Activated CD4-positive, alpha-beta T cell treated with anti-CD3 and anti-CD28 coated beads, Interleukin-2, amount 10 ng/mL, durations not matched to agents 7 days and 5 days (primary cell): ENCODE measurements at regions not wholly inside any gene's neighbourhood (a gene's known extent, or its start where the extent isn't known, plus 50 kb on each side); places are given as distances from the start of the nearest gene placed in this dataset.

Experiments
- CTCF ChIA-PET: fragments of 350-600 bp; sonication (Branson Sonifier 250); formaldehyde crosslinking; loops from one replicate; lab custom pipeline; 2021; ENCODE audit warnings: antibody characterized with exemption; lab: Charles Lee
- POLR2A ChIA-PET: fragments of 350-600 bp; sonication (Branson Sonifier 250); formaldehyde crosslinking; loops from one replicate; lab custom pipeline; 2021; ENCODE audit warnings: antibody characterized with exemption; lab: Charles Lee
- DNase-seq: peaks from one replicate; pipeline ENCODE4 v3.0.0-alpha.2; 2020
- H3K27ac Mint-ChIP-seq: one replicate; pipeline ENCODE4 v1.8.0; 2021; ENCODE audit warnings: mild to moderate bottlenecking, moderate library complexity, mixed read lengths
- H3K27me3 Mint-ChIP-seq: one replicate; pipeline ENCODE4 v1.8.0; 2021; ENCODE audit warnings: mixed read lengths
- H3K36me3 Mint-ChIP-seq: one replicate; pipeline ENCODE4 v1.8.0; 2021; ENCODE audit warnings: low read depth, mixed read lengths
- H3K4me1 Mint-ChIP-seq: one replicate; pipeline ENCODE4 v1.8.0; 2021; ENCODE audit warnings: mixed read lengths
- H3K4me3 Mint-ChIP-seq: one replicate; pipeline ENCODE4 v1.8.0; 2021; ENCODE audit warnings: mild to moderate bottlenecking, moderate library complexity, mixed read lengths
- H3K9me3 Mint-ChIP-seq: one replicate; pipeline ENCODE4 v1.8.0; 2021; ENCODE audit warnings: mixed read lengths

GRCh38 chr6:159118924-159119323, 50.3 kb upstream of the FNDC1 start:
- ChIA-PET CTCF (interaction anchor here (0.6 to 2.7 kb wide), 7 partner anchors 9 to 549 kb away, joined by 3 to 16 read pairs (median 5); no protein-coding TSS in a partner anchor), POLR2A (no interaction called here)
- Mint-ChIP-seq H3K4me3 (no peak overlapping the region), H3K27ac (no peak overlapping the region), H3K27me3 (peaks cover 9% of the 10 kb centered on the region), H3K9me3 (no peaks in the 10 kb centered on the region), H3K4me1 (peaks cover 8% of the 10 kb centered on the region), H3K36me3 (no peaks in the 10 kb centered on the region)
- no peak for DNase-seq

GRCh38 chr6:159117563-159117962, 51.6 kb upstream of the FNDC1 start:
- no peak for DNase-seq
- ChIA-PET CTCF (interaction anchor here (2.7 kb wide), 1 partner anchor 7 kb away, joined by 16 read pairs; no protein-coding TSS in a partner anchor), POLR2A (no interaction called here)
- Mint-ChIP-seq H3K36me3 (no peaks in the 10 kb centered on the region), H3K9me3 (no peaks in the 10 kb centered on the region), H3K4me3 (no peak overlapping the region), H3K27me3 (peaks cover 4% of the 10 kb centered on the region), H3K27ac (no peak overlapping the region), H3K4me1 (peaks cover 11% of the 10 kb centered on the region)

GRCh38 chr6:159117046-159117445, 52.2 kb upstream of the FNDC1 start:
- ChIA-PET CTCF (interaction anchor here (1.6 kb wide), 1 partner anchor 100 kb away, joined by 3 read pairs; no protein-coding TSS in a partner anchor), POLR2A (no interaction called here)
- Mint-ChIP-seq H3K4me3 (no peak overlapping the region), H3K27ac (no peak overlapping the region), H3K4me1 (peaks cover 11% of the 10 kb centered on the region), H3K36me3 (no peaks in the 10 kb centered on the region), H3K9me3 (no peaks in the 10 kb centered on the region), H3K27me3 (peaks cover 2% of the 10 kb centered on the region)
- no peak for DNase-seq

GRCh38 chr6:159116343-159116742, 52.9 kb upstream of the FNDC1 start:
- no peak for DNase-seq
- Mint-ChIP-seq H3K36me3 (no peaks in the 10 kb centered on the region), H3K27ac (no peak overlapping the region), H3K9me3 (no peaks in the 10 kb centered on the region), H3K4me1 (peaks cover 11% of the 10 kb centered on the region), H3K27me3 (peaks cover under 1% of the 10 kb centered on the region), H3K4me3 (no peak overlapping the region)
- ChIA-PET CTCF (interaction anchor here (1.6 to 1.7 kb wide), 2 partner anchors 11 to 99 kb away, joined by 3 to 8 read pairs; no protein-coding TSS in a partner anchor), POLR2A (no interaction called here)

DNA sequence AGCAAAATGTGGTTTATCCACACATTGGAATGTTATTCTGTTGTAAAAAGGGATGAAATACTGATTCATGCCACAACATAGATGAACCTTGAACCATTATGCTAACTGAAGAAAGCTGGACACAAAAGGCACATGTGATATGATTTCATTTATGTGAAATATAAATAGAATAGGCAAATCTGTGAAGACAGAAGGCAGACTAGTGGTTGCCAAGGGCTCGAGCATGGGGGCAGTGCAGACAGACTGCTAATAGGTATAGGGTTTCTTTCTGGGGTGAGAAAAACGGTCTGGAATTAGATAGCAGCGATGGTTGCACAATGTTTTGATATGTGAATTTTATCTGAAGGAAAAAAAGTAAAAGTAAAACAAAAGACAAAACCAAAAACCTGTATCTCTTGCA, 54.6 kb upstream of the FNDC1 start:
- Mint-ChIP-seq H3K4me1 (peaks cover 25% of the 10 kb centered on the region), H3K27me3 (no peaks in the 10 kb centered on the region), H3K27ac (no peak overlapping the region), H3K9me3 (no peaks in the 10 kb centered on the region), H3K4me3 (no peak overlapping the region), H3K36me3 (no peaks in the 10 kb centered on the region)
- CTCF ChIA-PET = interaction anchor here (0.6 to 1.4 kb wide), 2 partner anchors 16 to 22 kb away, joined by 3 to 4 read pairs; no protein-coding TSS in a partner anchor
- POLR2A ChIA-PET = no interaction called here
- DNase-seq = no peak

DNA sequence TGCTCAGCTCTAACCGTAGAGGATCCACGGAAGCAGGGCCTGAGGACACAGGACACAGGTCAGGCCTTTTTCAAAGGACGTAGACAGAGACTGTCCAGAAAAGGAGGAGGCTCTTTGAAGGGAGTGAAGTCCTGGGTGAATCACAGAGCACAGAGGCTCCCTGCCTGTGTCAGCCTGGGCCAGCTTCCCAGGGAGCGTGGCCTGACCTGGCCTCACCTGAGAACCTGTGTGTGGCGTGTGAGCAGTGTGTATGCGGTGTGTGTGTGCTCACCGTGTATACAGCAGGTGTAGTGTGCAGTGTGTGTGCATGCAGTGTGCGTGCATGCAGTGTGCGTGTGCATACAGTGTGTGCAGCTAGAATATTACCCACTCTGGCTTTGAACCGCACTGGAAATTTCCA, 56.0 kb upstream of the FNDC1 start:
- POLR2A ChIA-PET = no interaction called here
- H3K4me3 Mint-ChIP-seq = no peak overlapping the region
- H3K27ac Mint-ChIP-seq = no peak overlapping the region
- DNase-seq = no peak
- no peaks in the 10 kb centered on the region for H3K36me3 Mint-ChIP-seq
- no peaks in the 10 kb centered on the region for H3K27me3 Mint-ChIP-seq
- CTCF ChIA-PET = interaction anchor here (0.9 to 2.2 kb wide), 2 partner anchors 9 to 21 kb away, joined by 4 to 9 read pairs; no protein-coding TSS in a partner anchor
- H3K4me1 Mint-ChIP-seq = peaks cover 35% of the 10 kb centered on the region
- H3K9me3 Mint-ChIP-seq = no peaks in the 10 kb centered on the region

DNA sequence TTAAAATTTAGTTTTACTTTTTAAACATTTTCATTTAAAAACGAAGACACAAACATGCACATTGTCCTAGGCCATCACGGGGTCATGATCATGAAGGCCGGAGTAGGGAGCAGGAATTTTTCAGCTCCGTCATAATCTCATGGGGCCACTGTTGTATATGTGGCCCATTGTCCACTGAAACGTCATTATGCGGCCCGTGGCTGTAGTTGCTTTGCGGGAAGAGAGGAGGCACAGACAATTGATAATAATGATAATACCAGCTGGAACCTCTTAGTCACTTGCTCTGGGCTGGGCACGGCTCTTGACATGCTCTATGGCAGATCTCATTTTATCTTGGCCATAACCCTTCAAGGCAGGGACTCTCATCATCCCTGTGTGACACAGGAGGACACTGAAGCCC, 56.5 kb upstream of the FNDC1 start:
- ChIA-PET POLR2A (no interaction called here), CTCF (interaction anchor here (0.9 to 2.2 kb wide), 2 partner anchors 9 to 22 kb away, joined by 4 to 9 read pairs; no protein-coding TSS in a partner anchor)
- DNase-seq = no peak
- Mint-ChIP-seq H3K9me3 (no peaks in the 10 kb centered on the region), H3K27me3 (no peaks in the 10 kb centered on the region), H3K4me1 (peaks cover 40% of the 10 kb centered on the region), H3K27ac (no peak overlapping the region), H3K36me3 (no peaks in the 10 kb centered on the region), H3K4me3 (no peak overlapping the region)

- Mint-ChIP-seq H3K9me3 (no peaks in the 10 kb centered on the region), H3K4me1 (peaks cover 55% of the 10 kb centered on the region), H3K27ac (no peak overlapping the region), H3K36me3 (no peaks in the 10 kb centered on the region), H3K27me3 (no peaks in the 10 kb centered on the region), H3K4me3 (no peak overlapping the region)
- ChIA-PET POLR2A (no interaction called here), CTCF (interaction anchor here (0.9 to 9.9 kb wide), 10 partner anchors 8 to 322 kb away, joined by 3 to 130 read pairs (median 8); partner anchors contain the start of gene TAGAP)
- no peak for DNase-seq
These were observed 58.5 kb upstream of the FNDC1 start for GRCh38 chr6:159110748-159111147.

GRCh38 chr6:159110013-159110412, 59.2 kb upstream of the FNDC1 start:
- peak; percentile 53 for DNase-seq
- no peak overlapping the region for H3K4me3 Mint-ChIP-seq

GRCh38 chr6:159109391-159109790, 59.8 kb upstream of the FNDC1 start:
- H3K27me3 Mint-ChIP-seq = no peaks in the 10 kb centered on the region

More at GRCh38 chr6:159110013-159110412, 59.2 kb upstream of the FNDC1 start:
- H3K9me3 Mint-ChIP-seq = no peaks in the 10 kb centered on the region
- ChIA-PET POLR2A (interaction anchor here (0.6 kb wide), 1 partner anchor 103 kb away, joined by 3 read pairs; no protein-coding TSS in a partner anchor), CTCF (interaction anchor here (0.5 to 9.9 kb wide), 23 partner anchors 9 to 382 kb away, joined by 3 to 130 read pairs (median 4); partner anchors contain the start of genes RSPH3 and TAGAP)
- peaks cover 61% of the 10 kb centered on the region for H3K4me1 Mint-ChIP-seq
- H3K27me3 Mint-ChIP-seq = no peaks in the 10 kb centered on the region
- no peaks in the 10 kb centered on the region for H3K36me3 Mint-ChIP-seq
- H3K27ac Mint-ChIP-seq = no peak overlapping the region

DNA sequence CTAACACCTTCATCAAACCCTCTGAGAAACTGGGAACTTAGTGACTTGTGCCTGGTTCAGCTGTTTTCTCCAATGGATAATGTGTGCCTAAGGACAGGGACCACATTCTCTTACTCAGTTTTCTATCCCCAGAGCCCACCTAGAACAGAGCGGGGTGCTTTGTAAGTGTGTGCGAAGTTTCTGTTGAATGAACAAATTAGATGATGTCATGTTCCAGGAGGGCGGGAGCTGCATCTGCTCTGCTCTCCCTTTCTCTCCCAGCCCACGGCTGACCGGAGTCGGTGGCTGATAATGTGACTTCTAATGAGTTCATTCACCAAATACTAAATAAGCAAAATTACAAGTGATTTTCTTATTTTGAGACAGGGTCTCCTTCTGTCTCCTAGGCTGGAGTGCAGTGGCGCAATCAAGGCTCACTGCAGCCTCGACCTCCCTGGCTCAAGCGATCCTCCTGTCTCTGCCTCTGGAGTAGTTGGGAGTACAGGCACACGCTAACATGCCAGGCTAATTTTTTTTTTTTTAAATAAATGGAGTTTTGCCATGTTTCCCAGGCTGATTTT, 60.7 kb upstream of the FNDC1 start:
- Mint-ChIP-seq H3K36me3 (no peaks in the 10 kb centered on the region), H3K4me1 (peaks cover 69% of the 10 kb centered on the region), H3K27ac (peak overlapping the region; percentile 96), H3K4me3 (no peak overlapping the region), H3K27me3 (no peaks in the 10 kb centered on the region), H3K9me3 (no peaks in the 10 kb centered on the region)
- no peak for DNase-seq
- ChIA-PET CTCF (interaction anchor here (0.5 to 9.9 kb wide), 9 partner anchors 19 to 431 kb away, joined by 3 to 130 read pairs (median 4); partner anchors contain the start of gene TAGAP), POLR2A (no interaction called here)

More at GRCh38 chr6:159109391-159109790, 59.8 kb upstream of the FNDC1 start:
- CTCF ChIA-PET = interaction anchor here (0.8 to 9.9 kb wide), 18 partner anchors 10 to 136 kb away, joined by 3 to 130 read pairs (median 6); partner anchors contain the start of genes RSPH3 and TAGAP
- H3K27ac Mint-ChIP-seq = peak overlapping the region; percentile 14
- no peak overlapping the region for H3K4me3 Mint-ChIP-seq
- no peaks in the 10 kb centered on the region for H3K36me3 Mint-ChIP-seq
- peaks cover 65% of the 10 kb centered on the region for H3K4me1 Mint-ChIP-seq
- no peaks in the 10 kb centered on the region for H3K9me3 Mint-ChIP-seq
- POLR2A ChIA-PET = interaction anchor here (0.6 kb wide), 2 partner anchors 102 to 367 kb away, joined by 3 to 5 read pairs; no protein-coding TSS in a partner anchor
- no peak for DNase-seq

GRCh38 chr6:159107451-159108260, 61.5 kb upstream of the FNDC1 start:
- Mint-ChIP-seq H3K27ac (peak overlapping the region; percentile 96), H3K4me1 (peaks cover 74% of the 10 kb centered on the region), H3K27me3 (no peaks in the 10 kb centered on the region), H3K4me3 (peak overlapping the region; percentile 63), H3K9me3 (no peaks in the 10 kb centered on the region), H3K36me3 (no peaks in the 10 kb centered on the region)
- CTCF ChIA-PET = interaction anchor here (0.6 to 9.9 kb wide), 14 partner anchors 19 to 397 kb away, joined by 3 to 130 read pairs (median 4); partner anchors contain the start of genes RSPH3 and TAGAP
- POLR2A ChIA-PET = interaction anchor here (0.6 to 1.0 kb wide), 3 partner anchors 68 to 682 kb away, joined by 3 read pairs; partner anchors contain the start of gene TCP1
- peak; percentile 64 for DNase-seq
